Neural progenitor cell (in vitro differentiated cells): ENCODE measurements at regions not wholly inside any gene's neighbourhood (a gene's known extent, or its start where the extent isn't known, plus 50 kb on each side); places are given as distances from the start of the nearest gene placed in this dataset.

Experiments used
- DNase-seq: peaks from one replicate; pipeline ENCODE4 v3.0.0-alpha.2; 2016; ENCODE audit warnings: low spot score
- H2AFZ ChIP-seq: fragments of 200-600 bp; sonication (generic); replicated peaks from 2 replicates; pipeline ENCODE4 v1.6.1; 2016; ENCODE audit warnings: antibody characterized with exemption
- H3F3A ChIP-seq: fragments of 200-600 bp; sonication (generic); 2 replicates; pipeline ENCODE4 v1.6.1; 2016; ENCODE audit warnings: antibody characterized with exemption, low read depth
- H3K27ac ChIP-seq: fragments of 200-600 bp; sonication (generic); 2 replicates; pipeline ENCODE4 v1.5.1; 2016; ENCODE audit warnings: mild to moderate bottlenecking
- H3K27me3 ChIP-seq: fragments of 200-600 bp; sonication (generic); 2 replicates; pipeline ENCODE4 v1.6.1; 2016; ENCODE audit warnings: mild to moderate bottlenecking, moderate library complexity
- H3K36me3 ChIP-seq: fragments of 200-600 bp; sonication (generic); 2 replicates; pipeline ENCODE4 v1.5.1; 2016
- H3K4me1 ChIP-seq: fragments of 200-600 bp; sonication (generic); 2 replicates; pipeline ENCODE4 v1.6.1; 2016; ENCODE audit warnings: mixed run types
- H3K4me2 ChIP-seq: fragments of 200-600 bp; sonication (generic); 2 replicates; pipeline ENCODE4 v1.6.1; 2016
- H3K4me3 ChIP-seq: fragments of 200-600 bp; sonication (generic); 2 replicates; pipeline ENCODE4 v1.5.1; 2016
- H3K79me2 ChIP-seq: fragments of 200-600 bp; sonication (generic); 2 replicates; pipeline ENCODE4 v1.6.1; 2016; ENCODE audit warnings: low read depth
- H3K9ac ChIP-seq: fragments of 200-600 bp; sonication (generic); 2 replicates; pipeline ENCODE4 v1.6.1; 2016
- H3K9me3 ChIP-seq: fragments of 200-600 bp; sonication (generic); 2 replicates; pipeline ENCODE4 v1.5.1; 2016; ENCODE audit warnings: low read depth
- H4K20me1 ChIP-seq: fragments of 200-600 bp; sonication (generic); 2 replicates; pipeline ENCODE4 v1.6.1; 2016; ENCODE audit warnings: low read depth
- H3K27ac Mint-ChIP-seq: 3 replicates; pipeline ENCODE4 v1.8.0; 2021; ENCODE audit warnings: mixed read lengths
- H3K27me3 Mint-ChIP-seq: 2 replicates; pipeline ENCODE4 v1.8.0; 2022; ENCODE audit warnings: low read depth, mild to moderate bottlenecking, inconsistent platforms, moderate library complexity, mixed read lengths; ENCODE audit not compliant: insufficient read depth
- H3K36me3 Mint-ChIP-seq: 3 replicates; pipeline ENCODE4 v1.8.0; 2021; ENCODE audit warnings: mixed read lengths
- H3K4me1 Mint-ChIP-seq: 3 replicates; pipeline ENCODE4 v1.8.0; 2021; ENCODE audit warnings: mixed read lengths
- H3K4me3 Mint-ChIP-seq: 3 replicates; pipeline ENCODE4 v1.8.0; 2021; ENCODE audit warnings: mild to moderate bottlenecking, moderate library complexity, mixed read lengths
- H3K9me3 Mint-ChIP-seq: 3 replicates; pipeline ENCODE4 v1.8.0; 2020; ENCODE audit warnings: mixed read lengths
- CTCF ChIP-seq: fragments of 200-600 bp; sonication (generic); IDR thresholded peaks from 2 replicates; pipeline ENCODE4 v1.5.1; 2017; ENCODE audit warnings: antibody characterized with exemption, mild to moderate bottlenecking
- EZH2 ChIP-seq: fragments of 200-600 bp; sonication (generic); IDR thresholded peaks from 2 replicates; pipeline ENCODE4 v1.6.1; 2017; ENCODE audit warnings: antibody characterized with exemption, mild to moderate bottlenecking, moderate library complexity
- EZH2phosphoT487 ChIP-seq: fragments of 200-600 bp; sonication (generic); IDR thresholded peaks from 2 replicates; pipeline ENCODE4 v1.6.1; 2017; ENCODE audit warnings: antibody characterized with exemption

- no peaks in the 10 kb centered on the region for H3K36me3 ChIP-seq
- no peak overlapping the region for H3K27ac Mint-ChIP-seq
These were observed 484.9 kb upstream of the ATP2B1 start for GRCh38 chr12:90193500-90193899.

DNA sequence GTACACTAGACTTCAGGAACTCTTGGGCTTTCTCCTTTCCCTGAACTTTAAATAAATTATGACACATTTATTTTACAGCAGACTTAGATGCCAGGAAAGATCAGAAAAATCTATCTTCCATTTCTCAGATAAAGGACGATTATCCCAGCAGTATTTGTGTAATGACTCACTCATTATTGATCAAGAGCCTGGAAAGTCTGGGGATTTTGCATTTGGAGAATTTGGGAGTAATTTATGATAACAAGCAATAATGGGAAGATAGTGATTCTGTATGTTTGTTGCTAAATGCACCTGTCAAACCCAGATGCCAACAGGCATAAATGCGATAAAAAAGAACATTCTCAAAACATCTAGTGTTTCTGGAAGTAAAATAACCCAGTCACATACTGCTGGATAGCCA lies 480.2 kb upstream of the ATP2B1 start:
- H3K4me3 Mint-ChIP-seq, result no peak overlapping the region
- no peak overlapping the region for H3K9ac ChIP-seq
- TF ChIP-seq CTCF (no peak), EZH2phosphoT487 (no peak), EZH2 (no peak)
- no peaks in the 10 kb centered on the region for H3F3A ChIP-seq
- no peaks in the 10 kb centered on the region for H3K4me1 ChIP-seq
- peaks cover 3% of the 10 kb centered on the region for H3K27me3 Mint-ChIP-seq
- H3K4me1 Mint-ChIP-seq, result no peaks in the 10 kb centered on the region
- H3K4me2 ChIP-seq, result no peak overlapping the region
- DNase-seq, result no peak
- no peak overlapping the region for H3K4me3 ChIP-seq
- H3K9me3 ChIP-seq, result no peaks in the 10 kb centered on the region
- no peak overlapping the region for H3K27ac ChIP-seq
- no peak overlapping the region for H2AFZ ChIP-seq
- no peak overlapping the region for H3K27ac Mint-ChIP-seq
- H3K9me3 Mint-ChIP-seq, result peaks cover 4% of the 10 kb centered on the region
- H3K36me3 Mint-ChIP-seq, result no peaks in the 10 kb centered on the region
- H3K79me2 ChIP-seq, result no peaks in the 10 kb centered on the region
- H3K27me3 ChIP-seq, result no peaks in the 10 kb centered on the region
- H3K36me3 ChIP-seq, result no peaks in the 10 kb centered on the region
- no peaks in the 10 kb centered on the region for H4K20me1 ChIP-seq

More at GRCh38 chr12:90193500-90193899, 484.9 kb upstream of the ATP2B1 start:
- no peak overlapping the region for H3K4me2 ChIP-seq
- no peaks in the 10 kb centered on the region for H3K9me3 ChIP-seq
- no peaks in the 10 kb centered on the region for H3K79me2 ChIP-seq
- no peaks in the 10 kb centered on the region for H3K9me3 Mint-ChIP-seq
- H3K27me3 ChIP-seq, result no peaks in the 10 kb centered on the region
- no peaks in the 10 kb centered on the region for H4K20me1 ChIP-seq
- no peak for TF ChIP-seq EZH2
- TF ChIP-seq EZH2phosphoT487, result no peak
- no peak for TF ChIP-seq CTCF
- no peak overlapping the region for H3K4me3 ChIP-seq
- H3K36me3 Mint-ChIP-seq, result no peaks in the 10 kb centered on the region
- no peak for DNase-seq
- H3K4me1 Mint-ChIP-seq, result no peaks in the 10 kb centered on the region
- H3F3A ChIP-seq, result no peaks in the 10 kb centered on the region
- H3K4me1 ChIP-seq, result no peaks in the 10 kb centered on the region
- H3K27ac ChIP-seq, result no peak overlapping the region
- no peak overlapping the region for H2AFZ ChIP-seq
- no peak overlapping the region for H3K9ac ChIP-seq
- H3K4me3 Mint-ChIP-seq, result no peak overlapping the region
- H3K27me3 Mint-ChIP-seq, result no peaks in the 10 kb centered on the region

DNA sequence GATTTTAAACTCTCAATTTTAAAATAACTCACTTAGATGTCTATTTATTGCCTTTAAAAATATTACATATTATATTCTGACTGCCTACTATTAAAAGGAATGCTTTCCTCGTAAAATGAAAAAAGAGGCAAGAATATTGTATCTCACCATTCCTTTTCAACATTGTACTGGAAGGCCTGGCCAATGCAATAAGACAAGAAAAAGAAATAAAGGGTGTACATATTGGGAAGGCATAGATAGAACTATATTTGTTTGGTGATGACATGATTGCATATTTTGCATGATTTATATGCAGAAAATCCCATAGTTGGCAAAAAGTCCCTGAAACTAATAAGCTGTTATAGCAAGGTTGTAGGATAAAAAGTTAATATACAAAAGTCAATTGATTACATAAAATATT lies 474.6 kb upstream of the ATP2B1 start:
- TF ChIP-seq EZH2phosphoT487 (no peak), EZH2 (no peak), CTCF (no peak)
- no peak overlapping the region for H3K27ac Mint-ChIP-seq
- H3K79me2 ChIP-seq, result no peaks in the 10 kb centered on the region
- no peak overlapping the region for H3K4me3 ChIP-seq
- peaks cover 9% of the 10 kb centered on the region for H3K9me3 ChIP-seq
- no peaks in the 10 kb centered on the region for H3K36me3 ChIP-seq
- no peak overlapping the region for H2AFZ ChIP-seq
- H4K20me1 ChIP-seq, result no peaks in the 10 kb centered on the region
- H3F3A ChIP-seq, result no peaks in the 10 kb centered on the region
- no peaks in the 10 kb centered on the region for H3K4me1 Mint-ChIP-seq
- no peak overlapping the region for H3K27ac ChIP-seq
- no peak overlapping the region for H3K9ac ChIP-seq
- no peak overlapping the region for H3K4me3 Mint-ChIP-seq
- DNase-seq, result no peak
- H3K4me1 ChIP-seq, result no peaks in the 10 kb centered on the region
- peaks cover 12% of the 10 kb centered on the region for H3K9me3 Mint-ChIP-seq
- no peak overlapping the region for H3K4me2 ChIP-seq
- no peaks in the 10 kb centered on the region for H3K27me3 ChIP-seq
- no peaks in the 10 kb centered on the region for H3K36me3 Mint-ChIP-seq
- H3K27me3 Mint-ChIP-seq, result peaks cover 5% of the 10 kb centered on the region

DNA sequence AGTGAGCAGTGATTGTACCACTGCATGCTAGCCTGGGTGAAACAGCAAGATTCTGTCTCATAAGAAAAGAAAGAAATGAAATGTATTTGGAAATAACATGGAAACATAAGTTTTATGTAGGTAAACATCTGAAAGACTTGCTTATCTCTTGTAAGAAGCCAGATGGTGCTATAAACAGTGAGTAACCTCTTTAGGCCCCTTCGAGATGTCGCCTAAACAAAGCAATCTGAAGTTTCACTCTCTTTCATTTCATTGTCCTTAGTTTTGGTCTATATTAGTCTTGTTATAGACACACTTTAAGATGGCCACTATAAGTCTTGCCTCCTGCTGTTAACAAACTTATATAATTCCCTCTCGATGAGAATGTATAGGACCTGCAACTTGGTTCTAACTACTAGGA lies 472.6 kb upstream of the ATP2B1 start:
- no peak overlapping the region for H3K27ac Mint-ChIP-seq
- no peaks in the 10 kb centered on the region for H3F3A ChIP-seq
- TF ChIP-seq EZH2phosphoT487 (no peak), EZH2 (no peak), CTCF (no peak)
- H3K4me3 ChIP-seq, result no peak overlapping the region
- H3K4me3 Mint-ChIP-seq, result no peak overlapping the region
- H2AFZ ChIP-seq, result no peak overlapping the region
- H4K20me1 ChIP-seq, result no peaks in the 10 kb centered on the region
- H3K27ac ChIP-seq, result no peak overlapping the region
- H3K9ac ChIP-seq, result no peak overlapping the region
- no peak for DNase-seq
- H3K27me3 ChIP-seq, result no peaks in the 10 kb centered on the region
- no peak overlapping the region for H3K4me2 ChIP-seq
- H3K4me1 Mint-ChIP-seq, result no peaks in the 10 kb centered on the region
- H3K79me2 ChIP-seq, result no peaks in the 10 kb centered on the region
- H3K27me3 Mint-ChIP-seq, result peaks cover 3% of the 10 kb centered on the region
- H3K9me3 ChIP-seq, result peaks cover 9% of the 10 kb centered on the region
- H3K36me3 ChIP-seq, result no peaks in the 10 kb centered on the region
- H3K9me3 Mint-ChIP-seq, result peaks cover 10% of the 10 kb centered on the region
- H3K4me1 ChIP-seq, result no peaks in the 10 kb centered on the region
- H3K36me3 Mint-ChIP-seq, result no peaks in the 10 kb centered on the region
